HEK293T (cell line): ENCODE measurements at regions not wholly inside any gene's neighbourhood (a gene's known extent, or its start where the extent isn't known, plus 50 kb on each side); places are given as distances from the start of the nearest gene placed in this dataset.

Experiments used
- CTCF ChIA-PET: fragments of 350-600 bp; formaldehyde crosslinking; extraction: SDS; loops from one replicate; lab custom pipeline; 2021; ENCODE audit warnings: antibody characterized with exemption, inconsistent platforms; lab: Yijun Ruan, JAX
- POLR2A ChIA-PET: fragments of 350-600 bp; formaldehyde crosslinking; extraction: SDS; loops from one replicate; lab custom pipeline; 2020; ENCODE audit warnings: antibody characterized with exemption, inconsistent platforms; lab: Yijun Ruan, JAX
- DNase-seq: peaks from one replicate; pipeline ENCODE4 v3.0.0; 2012; ENCODE audit warnings: mixed read lengths; ENCODE audit errors: extremely low spot score
- ARNT ChIP-seq: fragments of 450-650 bp; IDR thresholded peaks from 2 replicates; pipeline ENCODE4 v1.6.1; 2017; ENCODE audit warnings: mild to moderate bottlenecking
- BHLHE40 ChIP-seq: fragments of 450-650 bp; IDR thresholded peaks from 2 replicates; pipeline ENCODE4 v1.6.1; 2016; ENCODE audit warnings: mild to moderate bottlenecking, moderate library complexity, borderline replicate concordance
- CTBP1 ChIP-seq: fragments of 450-650 bp; IDR thresholded peaks from 2 replicates; pipeline ENCODE4 v1.6.1; 2016; ENCODE audit warnings: borderline replicate concordance
- ELF4 ChIP-seq: fragments of 450-650 bp; IDR thresholded peaks from 2 replicates; pipeline ENCODE4 v1.6.1; 2017; ENCODE audit warnings: antibody characterized with exemption
- FOXA1 ChIP-seq: fragments of 450-650 bp; IDR thresholded peaks from 2 replicates; pipeline ENCODE4 v1.6.1; 2016; ENCODE audit warnings: mild to moderate bottlenecking
- FOXK2 ChIP-seq: fragments of 450-650 bp; IDR thresholded peaks from 2 replicates; pipeline ENCODE4 v1.6.1; 2016; ENCODE audit warnings: mild to moderate bottlenecking
- FOXM1 ChIP-seq: fragments of 450-650 bp; IDR thresholded peaks from 2 replicates; pipeline ENCODE4 v1.6.1; 2017; ENCODE audit warnings: mild to moderate bottlenecking, borderline replicate concordance
- HDGF ChIP-seq: fragments of 450-650 bp; IDR thresholded peaks from 2 replicates; pipeline ENCODE4 v1.6.1; 2017; ENCODE audit warnings: antibody characterized with exemption, borderline replicate concordance
- L3MBTL2 ChIP-seq: fragments of 450-650 bp; conservative IDR thresholded peaks from 2 replicates; pipeline ENCODE4 v1.6.1; 2016; ENCODE audit warnings: mild to moderate bottlenecking
- LEF1 ChIP-seq: fragments of 450-650 bp; IDR thresholded peaks from 2 replicates; pipeline ENCODE4 v1.6.1; 2017; ENCODE audit warnings: mild to moderate bottlenecking, borderline replicate concordance
- NFRKB ChIP-seq: fragments of 450-650 bp; IDR thresholded peaks from 2 replicates; pipeline ENCODE4 v1.6.1; 2016; ENCODE audit warnings: mild to moderate bottlenecking, moderate library complexity
- PKNOX1 ChIP-seq: fragments of 450-650 bp; IDR thresholded peaks from 2 replicates; pipeline ENCODE4 v1.6.1; 2016
- SP1 ChIP-seq: fragments of 450-650 bp; IDR thresholded peaks from 2 replicates; pipeline ENCODE4 v1.6.1; 2017
- SUZ12 ChIP-seq: fragments of 450-650 bp; IDR thresholded peaks from 2 replicates; pipeline ENCODE4 v1.6.1; 2016; ENCODE audit warnings: mild to moderate bottlenecking
- TARDBP ChIP-seq: fragments of 450-650 bp; IDR thresholded peaks from 2 replicates; pipeline ENCODE4 v1.6.1; 2016
- ZNF384 ChIP-seq: fragments of 450-650 bp; IDR thresholded peaks from 2 replicates; pipeline ENCODE4 v1.6.1; 2016

- ChIA-PET CTCF (no interaction called here), POLR2A (no interaction called here)
- TF ChIP-seq ZNF384: no peak
- TF ChIP-seq HDGF: no peak
- no peak for TF ChIP-seq CTBP1
- no peak for TF ChIP-seq SUZ12
- no peak for TF ChIP-seq FOXM1
- no peak for TF ChIP-seq BHLHE40
- no peak for TF ChIP-seq PKNOX1
- TF ChIP-seq L3MBTL2: no peak
- no peak for TF ChIP-seq ELF4
- no peak for TF ChIP-seq TARDBP
- no peak for TF ChIP-seq SP1
- TF ChIP-seq FOXK2: no peak
- TF ChIP-seq NFRKB: no peak
- no peak for TF ChIP-seq ARNT
- DNase-seq: no peak
Measured at GRCh38 chr21:15119486-15119885, 54.7 kb upstream of the NRIP1 start.

- TF ChIP-seq FOXM1: no peak
- TF ChIP-seq ELF4: no peak
- no peak for TF ChIP-seq ZNF384
- no peak for TF ChIP-seq BHLHE40
- no peak for TF ChIP-seq LEF1
- no peak for TF ChIP-seq NFRKB
- no peak for TF ChIP-seq SP1
- no peak for TF ChIP-seq HDGF
- no peak for TF ChIP-seq FOXA1
- TF ChIP-seq FOXK2: no peak
- DNase-seq: no peak
- POLR2A ChIA-PET: no interaction called here
- CTCF ChIA-PET: no interaction called here
Measured at GRCh38 chr21:15121097-15121654, 56.4 kb upstream of the NRIP1 start.

GRCh38 chr21:15121655-15122120 lies 56.9 kb upstream of the NRIP1 start:
- ChIA-PET POLR2A (no interaction called here), CTCF (no interaction called here)
- DNase-seq: no peak
- TF ChIP-seq LEF1 (no peak), SP1 (no peak), ARNT (no peak), BHLHE40 (no peak), TARDBP (no peak), ZNF384 (no peak), NFRKB (no peak), L3MBTL2 (no peak), PKNOX1 (no peak), FOXA1 (no peak), SUZ12 (no peak), ELF4 (no peak), CTBP1 (no peak), HDGF (no peak), FOXK2 (no peak), FOXM1 (no peak)

- CTCF ChIA-PET: no interaction called here
- POLR2A ChIA-PET: no interaction called here
- DNase-seq: no peak
- TF ChIP-seq L3MBTL2: no peak
- TF ChIP-seq TARDBP: no peak
- TF ChIP-seq LEF1: no peak
- TF ChIP-seq FOXM1: no peak
- TF ChIP-seq FOXA1: no peak
- no peak for TF ChIP-seq ZNF384
- no peak for TF ChIP-seq SP1
- no peak for TF ChIP-seq PKNOX1
- no peak for TF ChIP-seq FOXK2
- TF ChIP-seq SUZ12: no peak
- TF ChIP-seq ARNT: no peak
- TF ChIP-seq NFRKB: no peak
- TF ChIP-seq CTBP1: no peak
- no peak for TF ChIP-seq BHLHE40
- no peak for TF ChIP-seq HDGF
- no peak for TF ChIP-seq ELF4
Measured at GRCh38 chr21:15122241-15122640, 57.4 kb upstream of the NRIP1 start.

- DNase-seq: no peak
- ChIA-PET POLR2A (no interaction called here), CTCF (no interaction called here)
- TF ChIP-seq ELF4 (no peak), L3MBTL2 (no peak), BHLHE40 (no peak), PKNOX1 (no peak), CTBP1 (no peak), FOXA1 (no peak), TARDBP (no peak), FOXK2 (no peak)
Measured at GRCh38 chr21:15124731-15125130, 59.9 kb upstream of the NRIP1 start.

- no peak for DNase-seq
- TF ChIP-seq PKNOX1 (no peak), SUZ12 (no peak), FOXK2 (no peak), NFRKB (no peak), HDGF (no peak), ARNT (no peak), ELF4 (no peak), CTBP1 (no peak), L3MBTL2 (no peak), FOXA1 (no peak), BHLHE40 (no peak), FOXM1 (no peak), LEF1 (no peak), ZNF384 (no peak)
- POLR2A ChIA-PET: no interaction called here
- CTCF ChIA-PET: no interaction called here
Measured at GRCh38 chr21:15126948-15127347, 62.1 kb upstream of the NRIP1 start.
